ENCODE measurements at regions not wholly inside any gene's neighbourhood (a gene's known extent, or its start where the extent isn't known, plus 50 kb on each side); places are given as distances from the start of the nearest gene placed in this dataset.

- H3K9ac ChIP-seq (ENCODE audit: low read length) = no peak overlapping the region
- no peak overlapping the region for H3K27ac ChIP-seq (ENCODE audit: low read depth, low read length)
- H3K4me1 ChIP-seq (ENCODE audit: control insufficient read depth, insufficient read depth, low read length) = peaks cover 5% of the 10 kb centered on the region
- no peaks in the 10 kb centered on the region for H3K27me3 ChIP-seq (ENCODE audit: control insufficient read depth, insufficient read depth, low read length)
- H3K36me3 ChIP-seq (ENCODE audit: control insufficient read depth, insufficient read depth, low read length) = no peaks in the 10 kb centered on the region
- no peak overlapping the region for H3K4me3 ChIP-seq (ENCODE audit: low read length)
These were observed 90.5 kb upstream of the TRIM2 start for GRCh38 chr4:153113838-153114105.

GRCh38 chr4:153114771-153115321 lies 89.4 kb upstream of the TRIM2 start:
- Histone ChIP-seq H3K27me3 (ENCODE audit: control insufficient read depth, insufficient read depth, low read length) (no peaks in the 10 kb centered on the region), H3K9ac (ENCODE audit: low read length) (no peak overlapping the region), H3K36me3 (ENCODE audit: control insufficient read depth, insufficient read depth, low read length) (no peaks in the 10 kb centered on the region), H3K4me1 (ENCODE audit: control insufficient read depth, insufficient read depth, low read length) (peaks cover 5% of the 10 kb centered on the region), H3K27ac (ENCODE audit: low read depth, low read length) (peak overlapping the region; percentile 42), H3K4me3 (ENCODE audit: low read length) (no peak overlapping the region)

- Histone ChIP-seq H3K4me1 (ENCODE audit: control insufficient read depth, insufficient read depth, low read length) (peaks cover 5% of the 10 kb centered on the region), H3K36me3 (ENCODE audit: control insufficient read depth, insufficient read depth, low read length) (no peaks in the 10 kb centered on the region), H3K9ac (ENCODE audit: low read length) (no peak overlapping the region), H3K27me3 (ENCODE audit: control insufficient read depth, insufficient read depth, low read length) (no peaks in the 10 kb centered on the region), H3K4me3 (ENCODE audit: low read length) (peak overlapping the region; percentile 25), H3K27ac (ENCODE audit: low read depth, low read length) (peak overlapping the region; percentile 42)
These were observed 88.6 kb upstream of the TRIM2 start for GRCh38 chr4:153115322-153116290.

- no peak overlapping the region for H3K4me3 ChIP-seq (ENCODE audit: low read length)
- no peaks in the 10 kb centered on the region for H3K27me3 ChIP-seq (ENCODE audit: control insufficient read depth, insufficient read depth, low read length)
- peaks cover 5% of the 10 kb centered on the region for H3K4me1 ChIP-seq (ENCODE audit: control insufficient read depth, insufficient read depth, low read length)
- H3K27ac ChIP-seq (ENCODE audit: low read depth, low read length) = peak overlapping the region; percentile 42
- H3K9ac ChIP-seq (ENCODE audit: low read length) = no peak overlapping the region
- no peaks in the 10 kb centered on the region for H3K36me3 ChIP-seq (ENCODE audit: control insufficient read depth, insufficient read depth, low read length)
These were observed 88.0 kb upstream of the TRIM2 start for GRCh38 chr4:153116291-153116680.

- H3K4me1 ChIP-seq (ENCODE audit: control insufficient read depth, insufficient read depth, low read length) = peaks cover 5% of the 10 kb centered on the region
- H3K9ac ChIP-seq (ENCODE audit: low read length) = no peak overlapping the region
- H3K36me3 ChIP-seq (ENCODE audit: control insufficient read depth, insufficient read depth, low read length) = no peaks in the 10 kb centered on the region
- H3K4me3 ChIP-seq (ENCODE audit: low read length) = no peak overlapping the region
- H3K27ac ChIP-seq (ENCODE audit: low read depth, low read length) = no peak overlapping the region
- H3K27me3 ChIP-seq (ENCODE audit: control insufficient read depth, insufficient read depth, low read length) = no peaks in the 10 kb centered on the region
These were observed 87.4 kb upstream of the TRIM2 start for GRCh38 chr4:153116801-153117200.

- Histone ChIP-seq H3K27ac (ENCODE audit: low read depth, low read length) (no peak overlapping the region), H3K4me1 (ENCODE audit: control insufficient read depth, insufficient read depth, low read length) (peaks cover 5% of the 10 kb centered on the region), H3K4me3 (ENCODE audit: low read length) (no peak overlapping the region), H3K27me3 (ENCODE audit: control insufficient read depth, insufficient read depth, low read length) (no peaks in the 10 kb centered on the region), H3K9ac (ENCODE audit: low read length) (no peak overlapping the region), H3K36me3 (ENCODE audit: control insufficient read depth, insufficient read depth, low read length) (no peaks in the 10 kb centered on the region)
These were observed 86.7 kb upstream of the TRIM2 start for GRCh38 chr4:153117554-153117953.

- Histone ChIP-seq H3K36me3 (ENCODE audit: control insufficient read depth, insufficient read depth, low read length) (no peaks in the 10 kb centered on the region), H3K27me3 (ENCODE audit: control insufficient read depth, insufficient read depth, low read length) (no peaks in the 10 kb centered on the region), H3K4me1 (ENCODE audit: control insufficient read depth, insufficient read depth, low read length) (peaks cover 5% of the 10 kb centered on the region), H3K9ac (ENCODE audit: low read length) (no peak overlapping the region), H3K4me3 (ENCODE audit: low read length) (no peak overlapping the region), H3K27ac (ENCODE audit: low read depth, low read length) (no peak overlapping the region)
These were observed 84.6 kb upstream of the TRIM2 start for GRCh38 chr4:153119626-153120025.

GRCh38 chr4:153120235-153120634 lies 84.0 kb upstream of the TRIM2 start:
- H3K4me3 ChIP-seq (ENCODE audit: low read length) = no peak overlapping the region
- H3K27me3 ChIP-seq (ENCODE audit: control insufficient read depth, insufficient read depth, low read length) = no peaks in the 10 kb centered on the region
- H3K4me1 ChIP-seq (ENCODE audit: control insufficient read depth, insufficient read depth, low read length) = peaks cover 5% of the 10 kb centered on the region
- H3K27ac ChIP-seq (ENCODE audit: low read depth, low read length) = no peak overlapping the region
- no peak overlapping the region for H3K9ac ChIP-seq (ENCODE audit: low read length)
- no peaks in the 10 kb centered on the region for H3K36me3 ChIP-seq (ENCODE audit: control insufficient read depth, insufficient read depth, low read length)

GRCh38 chr4:153122855-153123254 lies 81.4 kb upstream of the TRIM2 start:
- Histone ChIP-seq H3K27ac (ENCODE audit: low read depth, low read length) (no peak overlapping the region), H3K4me3 (ENCODE audit: low read length) (no peak overlapping the region), H3K36me3 (ENCODE audit: control insufficient read depth, insufficient read depth, low read length) (no peaks in the 10 kb centered on the region), H3K27me3 (ENCODE audit: control insufficient read depth, insufficient read depth, low read length) (no peaks in the 10 kb centered on the region), H3K4me1 (ENCODE audit: control insufficient read depth, insufficient read depth, low read length) (no peaks in the 10 kb centered on the region), H3K9ac (ENCODE audit: low read length) (no peak overlapping the region)

GRCh38 chr4:153126137-153126536 lies 78.1 kb upstream of the TRIM2 start:
- Histone ChIP-seq H3K27ac (ENCODE audit: low read depth, low read length) (no peak overlapping the region), H3K36me3 (ENCODE audit: control insufficient read depth, insufficient read depth, low read length) (no peaks in the 10 kb centered on the region), H3K4me1 (ENCODE audit: control insufficient read depth, insufficient read depth, low read length) (no peaks in the 10 kb centered on the region), H3K4me3 (ENCODE audit: low read length) (no peak overlapping the region), H3K9ac (ENCODE audit: low read length) (no peak overlapping the region), H3K27me3 (ENCODE audit: control insufficient read depth, insufficient read depth, low read length) (no peaks in the 10 kb centered on the region)

GRCh38 chr4:153127760-153128494 lies 76.3 kb upstream of the TRIM2 start:
- no peaks in the 10 kb centered on the region for H3K27me3 ChIP-seq (ENCODE audit: control insufficient read depth, insufficient read depth, low read length)
- H3K9ac ChIP-seq (ENCODE audit: low read length) = no peak overlapping the region
- H3K36me3 ChIP-seq (ENCODE audit: control insufficient read depth, insufficient read depth, low read length) = no peaks in the 10 kb centered on the region
- no peak overlapping the region for H3K27ac ChIP-seq (ENCODE audit: low read depth, low read length)
- H3K4me3 ChIP-seq (ENCODE audit: low read length) = no peak overlapping the region
- no peaks in the 10 kb centered on the region for H3K4me1 ChIP-seq (ENCODE audit: control insufficient read depth, insufficient read depth, low read length)

- H3K27me3 ChIP-seq (ENCODE audit: control insufficient read depth, insufficient read depth, low read length) = no peaks in the 10 kb centered on the region
- no peak overlapping the region for H3K27ac ChIP-seq (ENCODE audit: low read depth, low read length)
- no peaks in the 10 kb centered on the region for H3K36me3 ChIP-seq (ENCODE audit: control insufficient read depth, insufficient read depth, low read length)
- H3K9ac ChIP-seq (ENCODE audit: low read length) = no peak overlapping the region
- H3K4me1 ChIP-seq (ENCODE audit: control insufficient read depth, insufficient read depth, low read length) = no peaks in the 10 kb centered on the region
- H3K4me3 ChIP-seq (ENCODE audit: low read length) = no peak overlapping the region
These were observed 72.6 kb upstream of the TRIM2 start for GRCh38 chr4:153131596-153131995.
